Activated naive CD4-positive, alpha-beta T cell (primary cell): ENCODE measurements at regions not wholly inside any gene's neighbourhood (a gene's known extent, or its start where the extent isn't known, plus 50 kb on each side); places are given as distances from the start of the nearest gene placed in this dataset.

Source experiments
- DNase-seq, 4 experiments: peaks; one replicate each; lab custom pipeline; 2025; lab: John Stamatoyannopoulos, UW

DNA sequence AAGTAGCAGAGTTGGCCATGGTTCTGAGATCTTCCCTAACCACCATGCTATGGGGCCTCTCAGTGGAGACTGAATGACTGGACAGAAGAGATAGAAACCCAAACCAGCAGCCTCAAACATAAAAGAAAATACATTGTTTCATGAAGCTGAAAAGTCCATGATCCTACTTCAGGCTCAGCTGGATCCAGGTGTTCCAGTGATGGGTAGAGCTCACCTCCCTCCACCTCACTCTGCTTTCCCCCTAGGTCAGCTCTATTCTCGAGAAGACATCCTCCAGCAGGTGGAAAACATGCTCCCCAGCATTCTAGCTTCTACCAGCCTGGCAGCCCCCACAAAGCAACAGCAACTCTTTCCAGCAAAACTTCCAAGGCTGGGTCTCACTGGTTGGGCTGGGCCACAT is 132.1 kb downstream of the OAT start:
- no peak for DNase-seq

DNA sequence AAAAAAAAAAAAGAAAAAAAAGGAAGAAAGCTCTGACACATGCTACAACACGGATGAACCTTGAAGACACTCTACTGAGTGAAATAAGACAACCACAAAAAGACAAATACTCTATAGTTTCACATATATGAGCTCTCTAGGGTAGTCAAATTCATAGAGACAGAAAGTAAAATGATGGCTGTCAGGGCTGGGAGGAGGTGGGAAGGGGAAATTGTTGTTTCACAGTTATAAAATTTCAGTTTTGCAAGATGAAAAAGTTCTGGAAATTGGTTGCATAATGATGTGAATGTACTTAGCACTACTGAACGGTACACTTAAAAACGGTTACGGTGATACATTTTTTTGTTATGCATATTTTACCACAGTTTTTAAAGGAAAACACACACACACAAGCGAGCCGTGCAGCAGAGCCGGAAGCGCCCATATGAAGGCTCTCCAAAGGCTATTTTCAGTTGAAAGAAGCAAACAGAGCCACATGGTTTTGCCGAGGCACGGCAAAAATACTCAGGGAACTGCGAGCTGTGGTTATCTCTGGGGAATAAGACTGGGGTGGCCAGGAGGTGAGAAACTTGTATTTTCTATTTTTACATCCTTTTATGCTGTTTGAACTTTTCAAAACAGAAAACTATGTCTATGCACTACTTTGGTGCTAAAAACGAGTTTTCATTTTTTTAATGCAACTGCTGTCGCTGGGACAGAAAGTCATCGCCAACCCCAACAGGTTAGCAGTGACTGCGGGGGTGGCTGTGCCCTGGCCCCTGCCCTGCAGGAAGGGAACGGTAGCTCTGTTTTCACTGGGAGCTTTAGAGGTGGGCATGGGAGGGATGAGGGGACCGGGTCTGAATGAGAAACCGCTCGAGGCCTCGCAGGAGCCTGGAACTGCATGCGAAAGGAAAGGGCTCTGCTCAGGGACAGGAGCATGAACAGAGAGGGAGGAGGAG is 132.9 kb downstream of the OAT start:
- no peak for DNase-seq

DNA sequence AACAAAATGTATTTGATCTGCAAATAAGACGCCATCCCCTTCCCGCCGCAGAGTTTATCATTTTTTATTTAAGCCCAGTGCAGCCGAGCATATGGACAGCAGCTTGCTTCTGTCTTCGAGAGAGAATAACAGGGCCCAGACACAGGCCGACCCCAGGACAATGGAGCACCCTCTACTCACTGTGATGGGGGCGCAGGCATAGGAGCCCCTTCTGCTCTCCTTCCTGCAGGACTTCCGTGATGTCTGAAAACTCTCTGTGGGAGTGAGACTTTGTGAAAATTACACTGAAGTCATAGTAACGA is 134.8 kb downstream of the OAT start:
- no peak for DNase-seq

DNA sequence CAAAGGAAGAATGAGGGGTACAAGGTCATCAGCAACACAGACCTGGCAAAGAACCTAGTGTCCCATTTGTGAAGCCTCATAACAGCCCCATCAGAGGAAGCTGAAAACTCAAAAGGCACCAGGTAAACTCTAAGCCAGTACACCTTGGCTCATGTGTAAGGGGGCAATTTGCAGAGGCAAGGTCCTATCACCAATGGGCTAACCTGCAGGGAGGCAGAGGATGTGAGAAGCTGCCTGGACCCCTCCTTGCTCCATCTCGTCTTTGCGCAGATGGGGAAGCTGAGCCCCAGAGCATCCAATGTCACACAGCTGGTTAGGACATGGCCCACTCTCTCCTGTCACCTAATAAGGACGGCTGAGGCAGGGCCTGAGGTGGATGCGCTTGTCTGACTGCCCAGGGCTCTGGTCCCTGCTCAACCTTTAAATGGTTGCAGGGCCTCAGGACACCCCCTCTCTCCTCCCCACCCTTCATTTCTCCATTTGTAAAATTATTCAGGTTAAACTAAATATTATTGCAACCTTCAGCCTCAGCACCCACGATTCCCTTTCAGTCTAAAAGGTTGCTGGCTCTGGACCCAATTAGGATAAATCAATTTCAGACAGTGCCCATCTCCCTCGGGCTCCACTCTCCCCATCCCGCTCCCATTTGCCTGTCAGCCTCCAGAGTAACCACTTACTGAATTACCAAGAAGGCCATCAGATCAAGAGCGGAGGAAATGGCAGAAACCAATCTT is 135.3 kb downstream of the OAT start:
- no peak for DNase-seq

DNA sequence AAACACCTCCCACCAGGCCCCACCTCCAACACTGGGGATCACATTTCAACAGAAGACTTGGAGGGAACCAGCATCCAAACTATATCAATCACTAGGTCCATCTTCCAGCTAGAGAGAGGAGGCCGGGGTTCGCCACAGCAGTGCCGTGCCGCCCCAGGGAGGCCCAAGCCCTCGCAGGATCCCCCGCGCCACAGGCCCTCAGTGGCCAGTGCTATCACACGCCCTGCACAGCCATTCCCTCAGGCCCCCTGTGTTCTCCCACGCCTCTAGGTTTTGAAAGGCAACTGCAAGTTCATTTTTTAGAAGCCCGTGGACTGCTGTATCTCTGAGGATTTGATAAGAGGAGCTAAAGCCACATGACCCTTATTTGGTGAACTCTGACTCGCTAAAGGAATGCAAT is 136.4 kb downstream of the OAT start:
- no peak for DNase-seq

DNA sequence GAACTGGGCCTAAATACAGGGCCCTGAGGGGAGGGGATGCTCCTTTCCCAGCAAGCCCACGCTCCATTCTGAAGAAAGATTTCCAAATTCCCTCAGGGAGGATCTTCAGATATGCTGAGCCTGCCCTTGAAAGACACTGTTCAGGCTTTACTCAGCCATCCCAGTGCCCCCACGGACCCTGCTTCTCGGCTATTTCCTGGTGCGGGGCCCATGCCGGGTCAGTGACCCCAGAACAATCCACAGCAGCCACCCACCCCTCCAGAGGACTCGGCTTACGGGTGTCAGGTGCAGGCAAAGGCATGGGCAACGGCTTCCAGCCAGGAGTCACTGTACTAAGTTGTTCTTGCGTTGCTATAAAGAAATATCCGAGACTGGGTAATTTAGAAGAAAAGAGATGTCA is 137.1 kb downstream of the OAT start:
- DNase-seq: no peak

DNA sequence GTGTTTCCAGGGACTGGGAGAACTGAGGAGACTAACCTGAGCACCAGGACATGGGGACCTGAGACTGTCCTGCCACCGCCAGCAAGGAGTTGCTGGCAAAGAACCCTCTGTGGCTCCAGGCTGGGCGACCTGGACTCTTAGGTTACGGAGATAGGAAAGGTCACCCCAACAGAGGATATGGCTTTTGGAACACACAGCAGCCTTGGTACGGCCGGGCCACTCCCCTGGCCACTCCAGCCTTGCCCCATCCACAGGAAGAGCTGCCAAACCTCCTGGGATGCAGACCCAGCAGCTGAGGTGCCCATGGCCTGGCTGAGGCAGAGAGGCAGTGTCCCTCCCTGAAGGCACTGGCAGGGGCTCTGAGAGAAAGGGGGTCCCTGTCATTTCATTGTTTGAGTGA is 137.8 kb downstream of the OAT start:
- DNase-seq: no peak

DNA sequence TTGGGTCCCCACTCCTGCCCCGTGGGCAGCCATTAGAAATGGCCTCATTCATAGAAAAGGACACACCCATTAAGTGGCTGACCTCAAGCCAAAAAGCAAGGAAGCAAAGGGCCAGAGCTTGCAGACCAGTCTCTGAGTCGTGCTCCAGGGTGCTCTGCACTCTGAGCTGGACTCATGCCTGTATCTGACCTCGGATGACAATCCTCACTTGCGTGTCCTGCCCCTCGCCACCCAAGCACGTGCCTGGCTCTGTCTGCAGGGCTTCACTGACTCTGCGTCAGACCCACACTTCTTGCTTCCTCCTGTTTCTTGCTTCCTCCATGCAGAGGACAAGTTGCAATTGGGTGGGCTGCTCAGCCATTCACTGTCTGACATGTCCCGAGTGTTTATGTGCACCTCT is 138.8 kb downstream of the OAT start:
- no peak for DNase-seq

DNA sequence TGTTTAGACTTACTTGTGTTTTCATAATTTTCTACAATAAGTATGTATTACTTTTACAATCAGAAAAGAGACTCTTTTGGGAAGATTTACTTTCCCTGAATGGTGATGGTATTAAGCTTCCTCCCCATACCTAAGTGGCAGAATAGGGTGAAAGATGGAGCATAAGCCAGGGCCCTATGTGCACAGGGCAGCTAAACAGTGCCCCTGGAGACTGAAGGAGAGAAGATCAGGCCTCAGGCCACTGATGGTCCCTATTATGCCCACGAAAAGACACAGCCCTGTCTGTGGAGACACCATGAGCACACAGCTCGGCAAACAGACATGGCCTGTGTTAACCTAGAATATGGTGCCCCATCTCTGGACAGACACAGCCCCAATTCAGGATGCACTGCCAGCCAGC is 139.4 kb downstream of the OAT start:
- DNase-seq: no peak

DNA sequence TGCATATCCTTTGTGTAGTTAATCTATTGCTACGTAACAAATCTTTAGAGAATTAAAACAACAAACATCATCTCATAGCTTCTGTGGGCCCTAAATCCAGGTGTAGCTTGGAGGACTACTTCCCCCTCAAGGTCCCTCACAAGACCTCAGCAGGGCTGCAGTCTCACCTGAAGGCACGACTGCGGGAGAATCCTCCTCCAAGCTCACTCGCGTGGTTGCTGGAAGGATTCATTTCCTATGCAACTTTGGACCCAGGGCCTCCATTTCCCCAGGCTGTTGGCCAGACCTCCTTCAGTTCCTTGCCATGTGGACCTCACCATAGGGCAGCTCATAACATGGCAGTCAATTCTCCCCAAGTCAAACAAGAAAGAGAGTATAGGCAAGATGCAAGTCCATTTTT is 140.4 kb downstream of the OAT start:
- no peak for DNase-seq

DNA sequence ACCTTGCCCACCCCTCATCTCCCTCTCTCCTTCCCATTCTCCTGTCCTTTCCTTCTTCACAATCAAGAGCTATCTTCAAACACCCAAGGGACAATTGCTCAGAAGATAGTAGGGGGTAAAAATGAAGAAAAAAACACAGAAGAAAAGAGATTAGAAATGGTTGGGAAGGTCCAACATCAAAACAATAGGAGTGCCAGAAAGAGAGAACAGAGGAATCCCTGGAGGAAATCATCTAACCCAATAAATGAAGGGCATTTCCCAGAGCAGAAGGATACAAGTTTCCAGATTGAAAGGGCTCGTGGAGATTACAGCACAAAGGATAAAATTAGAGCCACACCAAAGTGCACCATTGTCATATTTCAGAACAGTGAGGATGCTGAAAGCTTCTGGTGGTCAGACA is 145.6 kb downstream of the OAT start:
- no peak for DNase-seq

DNA sequence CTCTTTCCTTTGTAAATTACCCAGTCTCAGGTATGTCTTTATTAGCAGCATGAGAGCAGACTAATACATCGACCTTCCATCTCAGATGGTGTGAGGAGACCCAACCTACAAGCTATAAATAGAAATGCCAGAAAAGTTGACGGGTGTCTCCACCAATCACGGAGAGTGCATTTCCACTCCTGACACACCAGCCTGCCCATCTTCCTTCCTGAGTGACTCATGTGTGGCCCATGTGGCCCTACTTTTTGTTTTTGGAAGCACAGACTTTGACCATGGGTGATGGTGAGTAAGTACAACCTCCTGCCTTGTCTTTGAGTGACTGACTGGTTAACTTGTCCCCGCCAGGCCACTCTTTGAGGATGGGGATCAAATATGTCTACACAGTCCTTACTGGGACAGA is 147.0 kb downstream of the OAT start:
- no peak for DNase-seq

DNA sequence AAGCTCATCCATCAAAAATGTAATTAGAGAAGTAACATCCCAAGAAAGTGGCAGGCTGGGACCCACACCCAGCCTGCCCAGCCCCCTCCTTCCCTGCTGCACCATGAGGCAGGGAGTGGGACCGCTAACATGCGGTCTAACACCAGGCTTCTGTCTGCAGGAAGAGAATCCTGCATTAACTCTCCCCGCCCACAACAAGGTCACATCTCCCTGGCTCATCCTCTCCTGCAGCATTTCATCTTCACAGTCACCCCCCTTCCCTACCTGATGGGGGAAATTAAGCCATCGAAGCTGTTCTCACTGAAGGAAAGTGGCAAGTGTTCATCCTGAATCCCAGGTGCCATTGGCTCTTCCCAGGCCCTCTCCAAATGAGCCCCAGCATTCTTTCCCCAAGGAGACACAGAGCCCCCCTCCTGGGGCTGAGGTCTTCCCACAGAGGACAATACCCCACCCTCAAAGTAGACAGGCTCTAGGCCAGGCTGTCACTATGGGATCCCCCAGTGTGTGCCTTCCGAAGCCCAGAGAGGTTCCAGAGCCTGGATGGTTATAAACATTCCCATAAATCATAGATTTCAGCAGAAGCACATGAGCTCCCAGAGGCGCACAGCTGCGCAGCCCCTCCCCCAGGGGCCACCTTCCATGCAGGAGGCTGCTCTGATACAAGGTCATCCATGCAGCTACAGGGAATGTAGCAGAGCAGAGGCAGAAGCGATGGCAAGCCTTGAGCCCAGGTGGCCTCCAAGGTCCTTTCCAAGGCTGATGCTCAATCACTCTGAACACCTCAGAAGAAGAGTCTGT is 148.0 kb downstream of the OAT start:
- no peak for DNase-seq

DNA sequence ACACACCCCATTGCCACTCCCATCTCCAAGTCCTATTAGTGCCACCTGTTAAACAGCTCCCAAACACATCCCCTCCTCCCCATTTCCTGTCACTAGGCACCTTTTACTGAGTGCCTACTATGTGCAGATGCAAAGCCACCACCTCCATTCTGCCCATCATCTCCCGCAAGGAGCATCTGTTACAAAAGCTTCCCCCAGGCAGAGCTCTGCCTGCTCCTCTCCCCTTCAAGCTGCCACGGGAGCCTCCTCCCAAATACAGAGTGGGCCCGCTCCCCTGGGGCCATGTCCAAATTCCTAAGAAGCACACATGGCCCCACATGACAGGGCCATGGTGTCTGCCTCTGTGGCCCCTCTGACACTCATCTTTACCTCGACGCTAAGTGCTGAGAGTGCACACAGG is 149.7 kb downstream of the OAT start:
- DNase-seq: no peak

DNA sequence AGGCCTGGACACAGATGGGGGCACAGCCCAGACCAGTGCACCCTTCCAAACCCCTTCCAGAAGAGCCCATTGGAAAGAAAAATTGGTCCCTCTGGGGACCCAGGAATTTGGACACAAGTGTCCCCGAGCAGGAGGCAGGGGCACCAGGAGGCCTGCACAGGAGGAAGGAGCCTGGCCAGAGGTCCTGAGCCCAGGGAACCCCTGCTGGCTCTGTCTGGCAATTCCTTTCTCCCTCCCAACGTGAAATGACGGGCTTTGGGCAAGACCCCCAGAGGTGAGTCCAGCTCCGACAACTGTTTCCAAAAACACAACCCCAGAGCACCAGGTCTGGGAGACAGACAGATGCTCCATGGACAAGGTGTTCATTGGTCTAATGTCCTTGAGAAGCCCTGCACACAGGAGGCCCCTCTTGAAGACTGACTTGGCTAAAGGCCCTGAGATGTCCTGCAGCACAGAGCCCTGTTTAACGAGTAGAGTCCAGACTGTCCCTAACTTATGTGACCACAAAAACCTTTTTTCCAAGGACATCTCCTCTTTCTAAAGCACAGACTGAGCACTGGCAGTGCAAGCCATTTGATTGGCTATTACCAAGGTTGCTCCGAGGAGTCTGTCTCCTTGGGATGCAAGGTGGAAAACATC is 150.7 kb downstream of the OAT start:
- no peak for DNase-seq

DNA sequence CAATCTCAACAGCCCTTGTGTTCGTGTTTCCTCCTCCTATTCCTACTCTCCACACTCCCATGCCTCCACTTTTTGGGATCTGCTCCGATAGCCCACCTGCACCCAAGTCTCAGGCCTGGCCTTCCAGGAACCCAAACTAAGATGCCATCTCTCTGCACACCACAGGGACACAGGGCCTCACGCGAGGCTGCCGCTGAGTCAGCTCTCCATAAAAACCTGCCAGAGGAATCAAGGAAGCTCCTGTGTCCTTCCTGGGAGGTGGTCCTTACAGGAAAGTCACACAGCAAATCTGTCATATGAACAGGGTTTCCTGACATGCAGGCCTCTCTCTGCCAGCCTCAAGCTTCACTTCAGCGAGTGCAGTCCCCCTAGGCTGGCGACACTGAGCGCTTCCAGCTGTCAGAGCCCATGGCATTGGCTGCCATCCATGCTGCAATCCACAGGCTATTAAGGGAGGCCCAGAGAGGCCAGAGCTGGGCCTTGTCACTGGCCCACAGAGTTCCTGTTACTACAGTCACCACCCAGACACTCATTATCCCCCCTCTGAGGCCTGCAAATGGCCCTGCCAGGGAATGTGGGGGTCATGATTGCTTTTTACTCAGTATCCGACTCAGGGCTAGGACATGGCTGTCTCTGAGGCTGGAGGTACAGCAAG is 151.4 kb downstream of the OAT start:
- DNase-seq: no peak

DNA sequence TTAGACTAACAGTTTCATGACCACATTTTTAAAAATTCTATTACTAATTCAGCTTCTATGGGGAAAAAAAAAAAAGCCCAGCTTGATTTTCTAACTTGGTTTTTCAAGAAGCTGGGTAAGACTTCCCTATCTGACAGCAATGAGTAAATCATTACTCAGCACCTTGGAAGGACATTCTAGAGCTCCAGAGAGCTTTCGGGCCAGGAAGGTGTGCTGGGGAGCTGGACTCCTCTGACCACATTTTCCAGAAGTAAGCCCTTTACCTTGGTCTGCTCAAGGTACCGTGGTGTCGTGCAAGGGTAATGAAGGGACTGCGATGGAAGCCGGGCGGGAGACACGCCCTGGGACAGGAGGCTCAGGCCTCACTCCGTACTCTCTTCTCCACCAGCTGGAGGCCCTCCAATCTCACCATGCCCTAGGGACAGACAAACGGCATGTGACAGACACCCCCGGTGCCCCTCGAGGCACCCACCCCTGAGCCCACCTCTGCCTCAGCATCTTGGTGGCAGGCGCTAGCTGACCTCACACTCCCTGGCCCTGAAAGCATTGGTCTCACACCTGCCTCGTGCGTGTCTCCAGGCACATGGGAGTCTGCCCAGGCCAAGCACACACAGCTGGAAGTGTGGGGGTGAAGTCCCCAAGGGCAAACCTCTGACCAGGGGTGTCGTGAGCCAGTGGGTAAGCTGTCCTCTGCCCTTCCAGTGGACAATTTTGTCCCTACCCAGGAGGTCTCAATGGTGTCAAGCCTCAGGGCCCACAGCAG is 152.1 kb downstream of the OAT start:
- DNase-seq: no peak

DNA sequence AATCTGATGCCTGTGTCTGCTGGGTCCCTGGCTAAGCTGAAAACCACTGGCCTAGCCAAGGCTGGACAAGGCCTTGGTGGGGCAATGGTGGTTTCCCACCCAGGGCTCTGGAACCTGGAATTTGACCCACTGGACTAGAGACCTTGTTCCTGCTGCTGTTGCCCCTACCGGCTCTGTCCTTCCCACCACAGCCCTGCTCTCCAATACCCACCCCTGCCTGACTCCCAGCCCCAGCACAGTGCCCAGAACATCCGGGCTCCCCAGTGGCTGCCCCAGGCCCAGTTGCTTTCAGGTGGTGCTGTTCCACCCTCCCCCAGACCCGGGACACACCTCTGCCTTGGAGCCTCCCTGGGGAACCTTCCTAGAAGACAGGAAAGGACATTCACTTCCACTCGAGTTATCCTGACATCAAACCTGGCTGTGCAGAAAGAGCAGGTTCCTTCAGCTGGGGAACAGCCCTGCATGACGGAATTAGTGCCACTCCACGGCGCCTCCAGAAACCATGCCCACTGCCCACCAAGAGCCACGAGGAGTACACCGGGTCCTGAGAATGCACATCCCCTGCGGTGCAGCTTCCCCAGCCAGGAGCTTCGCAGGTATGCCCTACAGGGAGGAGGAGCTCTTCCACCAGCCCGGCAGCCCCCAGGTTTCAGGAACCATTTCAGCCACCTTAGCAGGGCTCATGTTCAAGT is 152.8 kb downstream of the OAT start:
- no peak for DNase-seq

DNA sequence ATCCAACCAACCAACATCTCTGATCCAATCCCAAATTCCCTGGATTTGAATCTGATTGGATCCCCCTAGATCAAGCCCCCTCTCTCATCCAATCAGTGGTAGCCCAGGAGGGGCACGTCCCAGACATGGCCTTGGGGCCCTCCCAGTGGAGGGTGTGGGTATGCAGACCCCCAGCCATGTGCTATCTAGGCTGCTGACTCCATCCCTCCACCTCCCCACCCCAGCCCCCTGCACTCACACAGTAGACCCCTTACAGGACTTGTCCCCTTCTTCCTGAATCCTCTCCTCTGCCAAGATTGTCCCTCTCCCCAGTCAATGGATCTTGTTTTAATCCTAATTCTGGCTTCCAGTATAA is 153.4 kb downstream of the OAT start:
- no peak for DNase-seq

DNA sequence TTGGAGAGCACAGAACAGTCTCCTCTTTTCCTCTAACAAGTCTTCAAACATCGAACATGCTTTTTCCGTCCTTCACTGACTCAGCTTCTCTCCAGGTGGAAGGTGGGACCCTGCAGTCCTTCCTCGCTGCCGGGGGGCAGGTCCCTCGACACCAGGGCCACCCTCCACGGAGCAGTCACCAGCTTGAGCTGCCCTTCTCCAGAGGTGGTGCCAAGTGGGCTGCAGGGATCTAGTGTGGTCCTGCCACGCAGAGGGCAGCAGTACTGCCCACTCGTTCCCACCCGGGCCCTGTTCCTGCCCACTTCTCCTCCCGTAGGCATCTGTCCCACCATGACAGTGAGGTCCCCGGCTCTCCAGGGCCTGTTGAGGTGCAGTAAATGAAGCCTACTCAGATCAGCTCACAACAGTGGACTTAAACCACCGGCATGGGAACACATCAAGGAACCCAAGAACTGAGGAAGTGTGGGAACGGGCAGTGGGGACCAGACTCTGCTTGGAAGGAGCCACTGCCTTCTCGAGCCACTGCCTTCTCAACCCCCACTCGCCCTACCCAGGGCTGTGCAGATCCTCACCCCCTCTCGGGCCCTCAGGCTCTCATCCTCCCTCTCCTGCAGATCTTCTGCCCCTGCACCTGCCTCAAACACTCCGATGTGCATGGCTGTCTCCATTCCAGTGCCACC is 153.9 kb downstream of the OAT start:
- no peak for DNase-seq
